HT1080 (cell line): ENCODE measurements at regions not wholly inside any gene's neighbourhood (a gene's known extent, or its start where the extent isn't known, plus 50 kb on each side); places are given as distances from the start of the nearest gene placed in this dataset.
"Not testable (repeated sequence)": the region's sequence is repeated elsewhere in the genome, so short reads cannot be mapped to it uniquely, and the experiment has no call there.

ENCODE experiments used
- DNase-seq: peaks from one replicate; pipeline ENCODE4 v3.0.0-alpha.2; 2015; ENCODE audit warnings: low read depth

DNA sequence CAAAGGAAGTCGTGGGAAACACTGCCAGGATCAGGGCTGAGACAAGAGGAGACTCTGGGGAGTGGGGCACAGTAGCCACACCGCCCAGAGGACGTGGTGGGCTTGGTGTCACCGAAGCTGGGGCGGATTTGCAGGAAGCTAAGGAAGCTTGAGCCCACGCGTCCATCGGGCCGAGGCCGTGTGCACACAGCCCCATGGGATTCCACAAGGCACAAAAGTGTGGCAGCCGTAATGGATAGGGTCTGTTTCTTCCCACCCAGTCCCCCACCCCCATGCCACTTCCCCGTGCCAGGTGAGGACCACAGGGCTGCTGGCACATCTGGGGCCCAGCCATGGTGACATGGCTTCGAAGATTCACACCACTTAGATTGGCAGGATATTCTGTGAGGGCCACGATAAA lies 153.2 kb upstream of the SPACA7 start:
- DNase-seq = no peak

- not testable (repeated sequence) for DNase-seq
Observed at GRCh38 chr13:112223929-112224328, 152.2 kb upstream of the SPACA7 start.

DNA sequence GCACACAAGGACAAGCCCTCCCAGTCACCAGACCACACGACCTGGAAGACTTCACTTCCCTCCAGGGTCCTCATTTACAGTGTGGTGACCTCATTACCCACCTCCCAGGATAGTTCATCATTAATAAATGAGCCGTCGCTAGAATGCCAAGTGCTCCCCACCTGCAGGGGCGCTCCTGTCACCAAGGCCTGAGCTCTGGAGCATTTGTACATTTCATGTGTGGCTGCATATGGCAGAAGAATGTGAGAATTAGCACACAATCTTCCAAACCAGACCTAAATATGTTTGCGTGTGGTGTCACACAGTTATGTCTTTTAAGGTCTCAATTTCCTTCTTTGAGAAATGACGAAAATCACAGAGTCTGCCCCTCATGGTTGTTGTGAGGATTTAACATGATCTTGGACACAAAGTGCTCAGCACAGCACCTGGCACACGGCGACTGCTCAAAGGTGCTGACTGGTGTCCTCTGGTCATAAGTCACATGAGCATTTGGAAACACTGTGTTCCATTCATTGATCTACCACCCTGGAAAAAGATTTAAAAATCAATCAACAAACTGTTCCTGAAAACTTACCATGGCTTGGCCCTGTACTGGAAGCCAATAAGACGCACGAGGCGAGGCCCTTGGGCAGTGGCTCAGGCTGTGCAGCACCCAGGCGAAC lies 150.6 kb upstream of the SPACA7 start:
- DNase-seq = no peak

DNA sequence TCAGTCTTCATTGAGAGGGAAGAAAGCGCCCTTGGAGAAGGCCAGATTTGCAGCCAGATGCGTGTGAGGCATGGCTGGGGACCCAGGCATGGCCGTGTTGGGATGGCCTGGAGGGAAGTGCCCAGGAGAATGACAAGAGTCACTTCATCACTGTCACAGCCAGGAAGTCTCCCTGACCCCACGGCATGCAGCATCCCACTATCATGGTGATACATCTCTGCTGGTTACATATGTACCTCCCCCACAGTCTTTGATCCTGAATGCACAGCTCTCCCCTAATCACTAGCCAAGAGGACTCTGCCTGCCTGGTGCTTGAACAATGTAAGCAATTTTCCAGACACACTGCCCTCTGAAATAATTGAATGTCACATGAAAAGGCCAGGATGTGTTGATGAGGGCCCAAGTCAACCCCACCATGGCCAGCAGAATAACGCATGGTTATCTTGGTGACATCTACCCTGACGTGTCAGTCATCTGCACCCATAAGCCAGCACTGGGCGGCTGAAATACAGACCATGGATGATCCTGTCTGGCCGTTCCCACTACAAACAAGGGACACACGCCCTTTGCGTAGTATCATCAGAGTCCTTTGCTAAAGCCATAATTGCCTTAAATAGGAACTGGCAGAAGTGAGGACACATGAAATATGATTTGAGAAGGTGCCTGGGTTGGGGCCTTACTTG lies 149.7 kb upstream of the SPACA7 start:
- no peak for DNase-seq

DNA sequence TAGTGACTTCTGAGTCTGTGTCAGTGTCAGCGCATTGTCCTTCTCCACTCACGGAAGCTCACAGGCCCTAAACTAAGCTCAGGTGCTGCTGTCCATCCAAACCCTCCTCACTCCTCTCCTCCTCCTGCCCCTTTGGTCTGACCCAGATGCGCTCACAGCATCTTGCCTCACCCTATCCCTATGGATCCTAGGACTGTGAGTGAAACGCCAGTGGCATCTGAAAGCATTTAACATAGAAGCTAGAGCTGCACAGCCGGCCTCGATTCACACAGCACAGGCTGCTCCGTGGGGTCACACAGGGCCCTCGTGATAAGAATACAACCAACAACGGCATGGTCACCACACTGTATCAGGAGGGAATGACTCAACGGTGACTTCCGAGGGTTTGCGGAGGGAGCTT lies 149.1 kb upstream of the SPACA7 start:
- DNase-seq = no peak

DNA sequence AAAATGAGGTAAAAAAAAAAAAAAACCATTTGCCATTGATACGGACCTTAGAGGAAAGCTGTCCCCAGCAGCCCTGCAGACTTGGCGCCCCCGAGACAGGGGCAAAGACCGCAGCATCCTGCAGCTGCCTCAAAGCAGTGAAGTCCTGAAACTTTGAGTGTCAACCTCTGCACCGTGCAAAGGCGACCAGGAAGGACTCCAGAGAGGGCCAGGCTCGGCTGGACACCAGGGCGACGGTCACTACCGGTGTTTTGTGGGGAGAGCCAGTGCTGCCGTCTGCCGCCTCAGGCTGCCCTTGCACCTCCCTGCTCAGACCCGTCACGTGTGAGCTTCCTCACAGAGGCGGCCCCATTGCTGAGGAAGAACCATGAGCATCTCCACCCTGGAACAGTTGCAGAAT lies 146.7 kb upstream of the SPACA7 start:
- DNase-seq = no peak

- DNase-seq = no peak
Observed at GRCh38 chr13:112229992-112230872, 145.9 kb upstream of the SPACA7 start.

GRCh38 chr13:112231451-112232083 lies 144.6 kb upstream of the SPACA7 start:
- DNase-seq = no peak

DNA sequence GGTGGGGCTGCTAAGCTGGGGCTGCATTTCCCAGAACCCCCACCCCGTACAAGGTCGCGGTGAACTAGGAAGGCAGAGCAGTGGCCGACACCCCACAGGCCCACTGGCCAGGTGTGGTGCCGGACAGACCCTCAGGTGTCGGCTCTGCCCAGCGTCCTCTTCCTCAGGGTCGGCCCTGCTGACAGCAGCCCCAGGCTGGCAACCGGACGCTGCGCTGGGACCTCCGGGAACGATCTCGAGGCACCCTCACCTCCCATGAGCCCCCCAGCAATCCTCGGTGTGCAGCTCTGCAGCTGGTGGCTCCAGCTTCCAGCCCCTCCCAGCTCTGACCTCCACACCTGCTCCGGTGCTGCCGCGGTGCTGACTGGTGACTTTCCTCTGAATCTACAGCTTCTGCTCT lies 142.9 kb upstream of the SPACA7 start:
- DNase-seq = no peak

- DNase-seq = no peak
Observed at GRCh38 chr13:112233716-112234115, 142.4 kb upstream of the SPACA7 start.

DNA sequence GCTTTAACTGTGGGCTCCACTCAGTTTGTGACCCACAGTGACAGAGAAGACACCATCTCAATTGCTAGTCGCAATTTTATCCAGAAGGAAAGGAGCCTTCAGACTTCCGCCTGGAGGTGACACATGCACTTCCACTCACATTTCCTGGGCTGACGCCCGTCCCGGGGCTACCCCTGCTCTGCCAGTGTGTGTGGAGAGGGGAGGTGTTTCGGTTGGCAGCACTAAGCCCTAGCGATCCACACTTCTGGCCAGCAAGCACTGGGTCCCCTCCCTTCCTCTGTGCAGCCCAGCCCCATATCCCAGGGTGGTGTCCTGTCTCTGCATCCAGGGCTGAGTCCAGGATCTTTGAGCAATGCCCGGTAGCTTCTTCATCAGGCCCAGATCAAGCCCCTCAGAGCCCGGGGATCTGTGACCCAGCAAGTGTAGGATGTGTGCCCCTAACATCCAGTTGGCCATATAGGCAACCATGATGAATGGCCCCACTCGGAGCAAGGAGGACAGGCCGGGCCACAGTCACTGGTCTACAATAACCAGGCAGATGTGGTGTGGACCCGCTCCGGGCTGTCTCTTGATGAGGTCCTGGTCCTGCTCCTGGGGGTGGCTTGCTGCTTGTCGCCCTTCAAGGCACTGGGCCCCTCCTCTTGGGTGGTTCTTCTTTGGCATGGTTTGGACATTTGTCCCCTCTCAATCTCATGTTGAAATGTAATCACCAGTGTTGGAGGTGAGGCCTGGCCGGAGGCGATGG lies 141.9 kb upstream of the SPACA7 start:
- no peak for DNase-seq

DNA sequence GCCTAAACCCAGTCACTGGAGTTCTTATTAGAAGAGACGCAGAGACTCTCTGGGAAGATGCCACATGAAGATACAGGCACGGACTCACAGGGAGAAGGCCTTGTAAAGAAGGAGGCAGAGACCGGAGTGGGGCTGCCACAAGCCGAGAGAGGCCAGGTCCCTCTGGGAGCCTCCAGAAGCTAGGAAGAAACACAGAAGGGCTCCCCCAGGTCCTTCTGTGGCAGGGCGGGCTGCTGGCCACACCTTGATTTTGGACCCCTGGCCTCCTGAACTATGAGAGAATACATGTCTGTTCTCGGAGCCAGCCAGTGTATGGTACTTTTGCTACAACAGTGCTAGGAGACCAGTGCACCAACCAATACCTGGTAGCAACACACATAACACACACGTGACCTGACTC lies 140.1 kb upstream of the SPACA7 start:
- no peak for DNase-seq

DNA sequence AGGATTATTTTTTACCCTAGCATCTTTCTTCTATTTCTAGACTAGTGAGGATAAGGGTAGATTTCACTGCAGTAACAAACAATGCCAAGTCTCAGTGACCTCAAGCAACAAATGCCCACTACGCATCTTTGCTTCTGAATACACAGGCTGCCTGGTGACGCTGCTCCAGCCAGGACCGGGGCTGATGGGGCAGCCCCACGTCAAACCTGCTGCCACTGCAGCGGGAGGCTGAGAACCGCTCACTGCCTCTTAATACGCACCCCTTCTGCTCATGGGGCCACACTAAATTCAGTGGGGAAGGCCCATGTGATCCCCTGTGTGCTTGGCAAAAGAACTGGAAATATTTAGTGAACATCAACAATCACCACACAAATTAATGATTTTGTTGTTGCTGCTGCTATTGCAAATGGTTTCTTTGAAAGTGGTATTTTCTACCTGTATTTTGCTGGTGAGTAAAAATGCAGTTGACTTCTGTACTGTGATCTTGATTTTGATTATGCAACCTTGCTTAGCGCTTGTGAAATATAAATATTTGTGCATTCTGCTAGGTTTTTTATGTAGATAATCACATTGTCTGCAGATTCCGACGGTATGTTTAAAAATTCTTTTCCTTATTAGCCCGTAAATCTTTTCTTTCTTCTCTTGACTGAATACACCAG lies 139.5 kb upstream of the SPACA7 start:
- DNase-seq = no peak

GRCh38 chr13:112238436-112238995 lies 137.6 kb upstream of the SPACA7 start:
- no peak for DNase-seq

DNA sequence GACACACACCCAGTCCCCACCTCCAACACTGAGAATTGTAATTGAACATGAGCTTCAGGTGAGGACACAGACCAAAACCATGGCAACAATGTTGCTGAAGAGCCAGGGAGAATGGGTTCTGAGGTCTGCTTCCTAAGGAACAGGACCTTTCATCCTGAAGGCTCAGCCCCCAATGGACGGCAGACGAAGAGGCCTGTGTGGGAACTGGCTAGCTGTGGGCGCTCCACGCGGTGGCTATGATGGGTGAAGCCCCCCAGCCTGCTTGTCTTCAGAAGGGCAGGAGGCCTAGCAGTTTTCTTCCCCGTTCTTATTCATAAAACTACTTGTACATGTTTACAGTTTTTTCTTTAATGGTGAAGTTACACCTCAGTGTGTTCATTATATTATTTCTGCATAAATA lies 136.1 kb upstream of the SPACA7 start:
- DNase-seq = no peak

DNA sequence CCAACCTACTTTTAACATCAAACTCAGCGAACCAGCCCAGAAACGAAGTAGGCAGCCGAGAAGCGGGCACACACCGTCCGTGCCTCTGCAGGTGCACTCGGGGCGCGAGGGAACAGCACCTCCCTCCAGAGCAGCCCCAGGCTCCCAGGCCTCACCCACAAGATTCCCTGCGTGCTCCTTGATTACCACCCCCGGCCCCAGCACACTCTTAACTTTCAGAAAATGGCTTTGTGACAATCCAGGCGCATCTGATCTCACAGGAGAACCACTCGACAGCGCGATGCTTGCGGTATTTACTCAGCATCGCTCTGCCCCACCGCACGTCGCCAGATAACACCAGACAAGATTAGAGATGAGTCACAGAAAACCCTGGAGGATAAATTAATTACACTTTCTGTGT lies 134.9 kb upstream of the SPACA7 start:
- no peak for DNase-seq

GRCh38 chr13:112242777-112243176 lies 133.4 kb upstream of the SPACA7 start:
- DNase-seq = no peak

- DNase-seq = no peak
Observed at GRCh38 chr13:112244061-112244460, 132.1 kb upstream of the SPACA7 start.

GRCh38 chr13:112244495-112245177 lies 131.5 kb upstream of the SPACA7 start:
- DNase-seq = no peak
